BLaER1 treated with 17β-estradiol and CSF1 and Interleukin-3, amounts not matched to agents 10 nM and 100 nM (cell line): ENCODE measurements at regions not wholly inside any gene's neighbourhood (a gene's known extent, or its start where the extent isn't known, plus 50 kb on each side); places are given as distances from the start of the nearest gene placed in this dataset.

ENCODE experiments used
- H3K27ac ChIP-seq, 11 experiments: shearing (Covaris generic); formaldehyde crosslinking; 2 replicates each; pipeline ENCODE4 v1.8.1; 2022
- H3K27me3 ChIP-seq, 11 experiments: shearing (Covaris generic); formaldehyde crosslinking; 2 replicates each; pipeline ENCODE4 v1.8.1; 2022
- H3K36me3 ChIP-seq, 11 experiments: shearing (Covaris generic); formaldehyde crosslinking; 2 replicates each; pipeline ENCODE4 v1.8.1; 2022
- H3K4me1 ChIP-seq, 10 experiments: shearing (Covaris generic); formaldehyde crosslinking; 2 replicates each; pipeline ENCODE4 v1.8.1; 2022
- H3K4me2 ChIP-seq, 11 experiments: shearing (Covaris generic); formaldehyde crosslinking; 2 replicates each; pipeline ENCODE4 v1.8.1; 2022
- H3K4me3 ChIP-seq, 10 experiments: shearing (Covaris generic); formaldehyde crosslinking; 2 replicates each; pipeline ENCODE4 v1.8.1; 2022
- H3K9ac ChIP-seq, 11 experiments: shearing (Covaris generic); formaldehyde crosslinking; 2 replicates each; pipeline ENCODE4 v1.8.1; 2022
- H3K9me3 ChIP-seq, 11 experiments: shearing (Covaris generic); formaldehyde crosslinking; replicated peaks in 1 of 11; 2 replicates each; pipeline ENCODE4 v1.8.1; 2022
- H4K20me1 ChIP-seq, 11 experiments: shearing (Covaris generic); formaldehyde crosslinking; 2 replicates each; pipeline ENCODE4 v1.8.1; 2022
- Cebpa-rat ChIP-seq, 11 experiments: shearing (Covaris generic); IDR thresholded peaks; 2 replicates each; pipeline ENCODE4 v1.8.1; 2022

- Histone ChIP-seq H3K27ac (no peak overlapping the region), H3K4me3 (no peak overlapping the region), H3K9me3 (0 out of 22 replicates have a peak, but pooled peaks cover 0 to 4% (median 0%) of the 10 kb centered on the region in 11 experiments), H3K9ac (no peak overlapping the region), H3K36me3 (no peaks in the 10 kb centered on the region), H3K27me3 (no peaks in the 10 kb centered on the region), H4K20me1 (no peaks in the 10 kb centered on the region), H3K4me1 (peaks cover 21 to 50% (median 33%) of the 10 kb centered on the region in 10 experiments; a peak in 18 of 20 replicates), H3K4me2 (no peak overlapping the region; a peak in 1 of 22 replicates)
- TF ChIP-seq Cebpa-rat (IDR thresholded peaks at IDR 0.05), result no peak
Measured at GRCh38 chr15:38672814-38673670, 108.4 kb upstream of the RASGRP1 start.

DNA sequence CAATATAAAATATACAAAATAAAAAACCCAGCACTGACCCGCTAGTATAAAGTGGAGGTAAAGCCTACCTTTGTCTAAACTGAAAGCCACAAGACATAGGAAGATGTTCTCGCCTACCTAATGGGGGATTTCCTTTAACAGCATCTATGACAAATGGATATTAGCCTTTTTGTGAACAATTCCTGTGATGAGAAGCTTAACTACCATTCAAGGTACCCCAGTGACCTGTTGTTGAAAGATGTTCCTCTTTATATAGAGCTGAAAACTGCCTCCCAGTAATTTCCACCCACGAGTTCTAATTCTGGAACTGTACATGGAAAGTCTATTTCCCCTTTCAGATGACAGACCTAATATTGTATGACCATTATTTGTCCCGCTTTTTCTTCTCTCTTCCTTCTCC, 109.8 kb upstream of the RASGRP1 start:
- TF ChIP-seq Cebpa-rat (IDR thresholded peaks at IDR 0.05), result no peak
- H4K20me1 ChIP-seq, result no peaks in the 10 kb centered on the region
- no peak overlapping the region for H3K9ac ChIP-seq
- peaks cover 0 to 9% (median 0%) of the 10 kb centered on the region in 11 experiments; a peak in 2 of 22 replicates for H3K9me3 ChIP-seq
- no peak overlapping the region for H3K4me3 ChIP-seq
- H3K36me3 ChIP-seq, result no peaks in the 10 kb centered on the region
- H3K4me1 ChIP-seq, result peaks cover 20 to 50% (median 32%) of the 10 kb centered on the region in 10 experiments; a peak in 18 of 20 replicates
- H3K27ac ChIP-seq, result no peak overlapping the region
- peak overlapping the region; percentile 0 to 70 (median 42); a peak in 20 of 22 replicates for H3K4me2 ChIP-seq
- H3K27me3 ChIP-seq, result no peaks in the 10 kb centered on the region

GRCh38 chr15:38678281-38678680, 113.7 kb upstream of the RASGRP1 start:
- Histone ChIP-seq H3K27me3 (no peaks in the 10 kb centered on the region), H3K4me2 (no peak overlapping the region), H3K9me3 (peaks cover 0 to 28% (median 9%) of the 10 kb centered on the region in 11 experiments; a peak in 10 of 22 replicates), H4K20me1 (no peaks in the 10 kb centered on the region), H3K9ac (no peak overlapping the region), H3K4me3 (no peak overlapping the region), H3K4me1 (peaks cover 17 to 27% (median 23%) of the 10 kb centered on the region in 10 experiments), H3K36me3 (no peaks in the 10 kb centered on the region), H3K27ac (no peak overlapping the region)
- no peak for TF ChIP-seq Cebpa-rat (IDR thresholded peaks at IDR 0.05)

- Histone ChIP-seq H3K27me3 (no peaks in the 10 kb centered on the region), H3K9me3 (peaks cover 0 to 28% (median 9%) of the 10 kb centered on the region in 11 experiments; a peak in 10 of 22 replicates), H3K27ac (no peak overlapping the region), H3K4me1 (peaks cover 24 to 34% (median 31%) of the 10 kb centered on the region in 10 experiments), H3K9ac (no peak overlapping the region), H3K4me3 (no peak overlapping the region), H4K20me1 (no peaks in the 10 kb centered on the region), H3K36me3 (no peaks in the 10 kb centered on the region), H3K4me2 (no peak overlapping the region)
- no peak for TF ChIP-seq Cebpa-rat (IDR thresholded peaks at IDR 0.05)
Measured at GRCh38 chr15:38680775-38681174, 116.2 kb upstream of the RASGRP1 start.

DNA sequence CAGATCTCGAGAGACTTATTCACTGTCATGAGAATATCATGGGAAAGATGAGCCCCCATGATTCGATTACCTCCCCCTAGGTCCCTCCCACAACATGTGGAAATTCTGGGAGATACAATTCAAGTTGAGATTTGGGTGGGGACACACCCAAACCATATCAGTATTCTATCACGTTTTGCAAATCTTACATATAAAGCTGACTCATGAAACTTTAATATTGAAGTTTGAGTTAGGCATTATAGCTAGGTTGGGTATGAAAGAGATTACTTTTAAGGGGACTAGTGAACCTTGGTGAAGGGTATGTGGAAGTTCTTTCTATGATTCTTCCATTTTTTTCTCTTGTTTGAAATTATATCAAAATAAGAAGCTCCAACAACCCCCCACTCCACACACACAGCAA, 117.7 kb upstream of the RASGRP1 start:
- Histone ChIP-seq H3K27me3 (no peaks in the 10 kb centered on the region), H3K36me3 (no peaks in the 10 kb centered on the region), H3K9me3 (peaks cover 0 to 28% (median 9%) of the 10 kb centered on the region in 11 experiments; a peak in 10 of 22 replicates), H4K20me1 (no peaks in the 10 kb centered on the region), H3K4me3 (no peak overlapping the region), H3K4me1 (peaks cover 24 to 36% (median 32%) of the 10 kb centered on the region in 10 experiments), H3K27ac (peak overlapping the region in 8 of 11 experiments; percentile 8 to 68 (median 56); a peak in 13 of 22 replicates), H3K9ac (peak overlapping the region in 1 of 11 experiments; percentile 4; a peak in 2 of 22 replicates), H3K4me2 (peak overlapping the region in 10 of 11 experiments; percentile 1 to 85 (median 71); a peak in 16 of 22 replicates)
- TF ChIP-seq Cebpa-rat (IDR thresholded peaks at IDR 0.05), result no peak

- no peaks in the 10 kb centered on the region for H3K36me3 ChIP-seq
- no peaks in the 10 kb centered on the region for H4K20me1 ChIP-seq
- TF ChIP-seq Cebpa-rat (IDR thresholded peaks at IDR 0.05), result no peak
- H3K9me3 ChIP-seq, result peaks cover 0 to 28% (median 9%) of the 10 kb centered on the region in 11 experiments; a peak in 10 of 22 replicates
- H3K27ac ChIP-seq, result peak overlapping the region in 8 of 11 experiments; percentile 8 to 68 (median 56); a peak in 14 of 22 replicates
- no peaks in the 10 kb centered on the region for H3K27me3 ChIP-seq
- peaks cover 24 to 36% (median 32%) of the 10 kb centered on the region in 10 experiments for H3K4me1 ChIP-seq
- peak overlapping the region in 10 of 11 experiments; percentile 1 to 85 (median 71); a peak in 19 of 22 replicates for H3K4me2 ChIP-seq
- 0 out of 20 replicates have a peak overlapping the region, but pooled peaks of 1 of the 10 experiments have one; percentile 18 for H3K4me3 ChIP-seq
- peak overlapping the region in 4 of 11 experiments; percentile 4 to 50 (median 22); a peak in 3 of 22 replicates for H3K9ac ChIP-seq
Measured at GRCh38 chr15:38682861-38683260, 118.2 kb upstream of the RASGRP1 start.

DNA sequence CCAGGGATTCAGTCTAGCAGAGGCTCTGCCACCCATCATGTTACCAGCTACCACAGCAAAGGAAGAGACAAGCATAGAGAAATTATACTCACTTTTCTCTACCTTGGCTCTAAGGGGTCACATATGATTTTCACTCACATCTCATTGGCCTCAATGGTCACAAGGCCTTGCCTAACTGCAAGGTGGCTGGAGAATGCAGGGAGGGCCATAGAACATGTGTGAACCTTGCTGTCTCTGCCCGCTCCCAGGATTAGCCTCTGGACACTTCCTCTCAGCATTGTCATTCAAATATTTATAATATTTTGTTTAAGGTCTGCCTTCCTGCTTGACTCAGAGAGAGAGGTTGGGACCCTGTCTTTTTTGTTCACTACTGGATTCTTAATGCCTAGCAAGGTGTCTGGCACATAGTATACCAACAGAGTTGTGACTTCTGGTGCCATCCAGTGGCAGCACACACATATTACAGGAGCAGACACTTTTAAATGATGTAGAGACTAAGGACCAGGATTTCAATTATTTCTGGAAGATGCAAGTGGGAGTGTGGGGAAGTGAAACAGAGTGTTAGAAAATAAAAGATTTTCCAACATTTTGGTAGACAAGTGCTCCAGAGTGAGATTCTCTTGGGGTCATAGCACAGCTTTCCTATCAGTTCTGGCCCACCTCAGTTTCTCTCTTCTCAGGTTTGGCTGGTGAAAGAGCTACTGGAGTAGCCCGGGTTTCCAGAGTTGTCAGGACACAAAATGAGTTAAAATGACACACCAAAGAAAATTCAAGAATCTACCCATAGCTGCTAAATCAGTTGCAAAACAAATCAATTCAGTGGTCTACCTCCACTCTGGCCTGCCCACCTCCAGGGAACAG, 119.0 kb upstream of the RASGRP1 start:
- H3K4me3 ChIP-seq, result no peak overlapping the region
- H3K4me2 ChIP-seq, result peak overlapping the region; percentile 50 to 85 (median 71); a peak in 21 of 22 replicates
- H3K27ac ChIP-seq, result peak overlapping the region in 8 of 11 experiments; percentile 8 to 68 (median 60); a peak in 13 of 22 replicates
- peaks cover 0 to 27% (median 9%) of the 10 kb centered on the region in 11 experiments; a peak in 10 of 22 replicates for H3K9me3 ChIP-seq
- TF ChIP-seq Cebpa-rat (IDR thresholded peaks at IDR 0.05), result no peak
- no peaks in the 10 kb centered on the region for H4K20me1 ChIP-seq
- H3K27me3 ChIP-seq, result no peaks in the 10 kb centered on the region
- H3K9ac ChIP-seq, result peak overlapping the region in 4 of 11 experiments; percentile 4 to 50 (median 22); a peak in 1 of 22 replicates
- H3K36me3 ChIP-seq, result no peaks in the 10 kb centered on the region
- peaks cover 24 to 38% (median 32%) of the 10 kb centered on the region in 10 experiments for H3K4me1 ChIP-seq

GRCh38 chr15:38684440-38685010, 119.9 kb upstream of the RASGRP1 start:
- H3K27ac ChIP-seq, result peak overlapping the region in 6 of 11 experiments; percentile 16 to 60 (median 44); a peak in 10 of 22 replicates
- H3K9ac ChIP-seq, result peak overlapping the region in 1 of 11 experiments; percentile 4; a peak in 2 of 22 replicates
- no peak overlapping the region for H3K4me3 ChIP-seq
- peak overlapping the region in 10 of 11 experiments; percentile 19 to 72 (median 54); a peak in 17 of 22 replicates for H3K4me2 ChIP-seq
- TF ChIP-seq Cebpa-rat (IDR thresholded peaks at IDR 0.05), result no peak
- H3K36me3 ChIP-seq, result no peaks in the 10 kb centered on the region
- H4K20me1 ChIP-seq, result no peaks in the 10 kb centered on the region
- peaks cover 0 to 18% (median 7%) of the 10 kb centered on the region in 11 experiments; a peak in 9 of 22 replicates for H3K9me3 ChIP-seq
- no peaks in the 10 kb centered on the region for H3K27me3 ChIP-seq
- H3K4me1 ChIP-seq, result peaks cover 33 to 47% (median 41%) of the 10 kb centered on the region in 10 experiments
